OCI-LY3 (cell line): ENCODE measurements at regions not wholly inside any gene's neighbourhood (a gene's known extent, or its start where the extent isn't known, plus 50 kb on each side); places are given as distances from the start of the nearest gene placed in this dataset.
"Not testable (repeated sequence)": the region's sequence is repeated elsewhere in the genome, so short reads cannot be mapped to it uniquely, and the experiment has no call there.

Experiments used
- H2AFZ ChIP-seq: fragments of 200-600, 300-600 bp; shearing (Covaris generic); 2 replicates; pipeline ENCODE4 v1.6.0; 2014; ENCODE audit warnings: antibody characterized with exemption, low read depth, low read length
- H3K27ac ChIP-seq: fragments of 200-600, 300-600 bp; sonication (generic); 2 replicates; pipeline ENCODE4 v1.5.1; 2014; ENCODE audit warnings: mild to moderate bottlenecking, low read length, moderate library complexity, mixed read lengths
- H3K27me3 ChIP-seq: fragments of 200-600, 300-600 bp; sonication (generic); 2 replicates; pipeline ENCODE4 v1.6.1; 2014; ENCODE audit warnings: low read depth, low read length, mixed read lengths
- H3K36me3 ChIP-seq: fragments of 200-600, 300-600 bp; sonication (generic); replicated peaks from 2 replicates; pipeline ENCODE3; 2014; ENCODE audit warnings: low read depth, low read length, mixed read lengths
- H3K4me1 ChIP-seq: fragments of 300-600, 200-600 bp; sonication (generic); 2 replicates; pipeline ENCODE4 v1.6.1; 2014; ENCODE audit warnings: low read length, mixed read lengths
- H3K4me2 ChIP-seq: fragments of 200-600, 300-600 bp; sonication (generic); 2 replicates; pipeline ENCODE4 v1.6.1; 2014; ENCODE audit warnings: low read length, mixed read lengths
- H3K4me3 ChIP-seq: fragments of 300-600, 200-600 bp; sonication (generic); 2 replicates; pipeline ENCODE4 v1.5.1; 2014; ENCODE audit warnings: antibody characterized with exemption, mild to moderate bottlenecking, low read length, moderate library complexity
- H3K79me2 ChIP-seq: fragments of 300-600, 200-600 bp; shearing (Covaris generic); 2 replicates; pipeline ENCODE4 v1.6.1; 2014; ENCODE audit warnings: mild to moderate bottlenecking, low read length, mixed read lengths
- H3K9ac ChIP-seq: fragments of 300-600, 200-600 bp; shearing (Covaris generic); 2 replicates; pipeline ENCODE4 v1.6.0; 2014; ENCODE audit warnings: mild to moderate bottlenecking, low read length, moderate library complexity
- H3K9me3 ChIP-seq: fragments of 200-600, 300-600 bp; shearing (Covaris generic); 2 replicates; pipeline ENCODE4 v1.6.1; 2014; ENCODE audit warnings: low read length, mixed read lengths; ENCODE audit not compliant: insufficient read depth
- H4K20me1 ChIP-seq: fragments of 200-600, 300-600 bp; sonication (generic); 2 replicates; pipeline ENCODE4 v1.6.1; 2016; ENCODE audit warnings: low read length, mixed read lengths; ENCODE audit not compliant: insufficient read depth
- CTCF ChIP-seq: fragments of 200-600, 300-600 bp; sonication (generic); IDR thresholded peaks from 2 replicates; pipeline ENCODE4 v1.5.1; 2014; ENCODE audit warnings: antibody characterized with exemption, low read length, low read depth

GRCh38 chr2:87499860-87500259 lies 248.0 kb upstream of the PLGLB2 start:
- not testable (repeated sequence) for H3K9me3 ChIP-seq, H3K27me3 ChIP-seq, H4K20me1 ChIP-seq, H3K36me3 ChIP-seq, H2AFZ ChIP-seq
- Histone ChIP-seq H3K4me3 (peak overlapping the region; percentile 32; the same call in 1 of the 2 replicates), H3K4me2 (peak overlapping the region; percentile 57), H3K27ac (peak overlapping the region; percentile 72), H3K4me1 (peaks cover 32% of the 10 kb centered on the region), H3K79me2 (peaks cover 21% of the 10 kb centered on the region), H3K9ac (peak overlapping the region; percentile 59; the same call in 1 of the 2 replicates)

DNA sequence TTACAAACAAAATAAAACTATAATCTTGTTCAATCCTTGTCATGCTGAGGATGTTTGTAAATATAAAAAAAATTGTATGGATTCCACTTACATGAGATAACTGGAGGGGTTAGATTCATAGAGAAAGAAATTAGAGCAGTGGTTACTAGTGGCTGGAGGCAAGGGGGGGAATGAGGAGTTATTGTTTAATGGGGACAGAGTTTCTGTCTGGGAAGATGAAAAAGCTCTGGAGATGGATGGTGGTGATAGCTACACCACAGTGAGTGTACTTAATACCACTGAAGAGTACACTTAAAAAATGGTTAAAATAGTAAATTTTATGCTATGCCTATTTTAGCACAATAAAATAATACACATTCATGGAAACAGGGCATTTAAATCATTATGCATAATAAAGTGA lies 247.5 kb upstream of the PLGLB2 start:
- Histone ChIP-seq H3K27ac (peak overlapping the region; percentile 72), H3K9ac (peak overlapping the region; percentile 59; the same call in 1 of the 2 replicates), H3K79me2 (peaks cover 17% of the 10 kb centered on the region), H3K4me1 (peaks cover 33% of the 10 kb centered on the region), H3K4me2 (peak overlapping the region; percentile 57), H3K4me3 (peak overlapping the region; percentile 32; the same call in 1 of the 2 replicates)
- not testable (repeated sequence) for H3K27me3 ChIP-seq, H3K9me3 ChIP-seq, H2AFZ ChIP-seq, H3K36me3 ChIP-seq, H4K20me1 ChIP-seq

DNA sequence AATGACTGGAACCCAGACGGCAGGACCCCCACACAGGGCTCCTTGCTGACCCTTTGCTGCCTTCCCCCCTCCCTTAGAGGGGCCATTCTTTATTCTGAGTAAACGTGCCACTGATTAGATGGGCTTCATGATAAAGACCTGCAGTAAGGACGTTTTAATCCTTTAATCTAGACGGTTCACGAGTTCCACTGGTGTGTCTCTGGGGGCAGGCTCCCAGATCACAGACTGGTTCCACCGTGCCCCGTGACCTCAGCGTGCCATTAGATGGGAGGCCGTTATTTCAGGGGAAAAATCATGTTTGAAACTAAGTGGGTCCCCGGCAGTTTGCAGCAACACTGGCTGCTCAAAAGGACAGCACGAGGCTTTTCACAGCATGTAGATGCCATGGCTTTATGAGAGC lies 246.9 kb upstream of the PLGLB2 start:
- not testable (repeated sequence) for H3K9me3 ChIP-seq, H3K27me3 ChIP-seq, H4K20me1 ChIP-seq, H3K36me3 ChIP-seq, H2AFZ ChIP-seq
- H3K4me1 ChIP-seq: peaks cover 35% of the 10 kb centered on the region
- H3K4me3 ChIP-seq: peak overlapping the region; percentile 26; the same call in 1 of the 2 replicates
- H3K4me2 ChIP-seq: peak overlapping the region; percentile 57
- H3K27ac ChIP-seq: peak overlapping the region; percentile 72
- peaks cover 17% of the 10 kb centered on the region for H3K79me2 ChIP-seq
- peak overlapping the region; percentile 59; the same call in 1 of the 2 replicates for H3K9ac ChIP-seq

DNA sequence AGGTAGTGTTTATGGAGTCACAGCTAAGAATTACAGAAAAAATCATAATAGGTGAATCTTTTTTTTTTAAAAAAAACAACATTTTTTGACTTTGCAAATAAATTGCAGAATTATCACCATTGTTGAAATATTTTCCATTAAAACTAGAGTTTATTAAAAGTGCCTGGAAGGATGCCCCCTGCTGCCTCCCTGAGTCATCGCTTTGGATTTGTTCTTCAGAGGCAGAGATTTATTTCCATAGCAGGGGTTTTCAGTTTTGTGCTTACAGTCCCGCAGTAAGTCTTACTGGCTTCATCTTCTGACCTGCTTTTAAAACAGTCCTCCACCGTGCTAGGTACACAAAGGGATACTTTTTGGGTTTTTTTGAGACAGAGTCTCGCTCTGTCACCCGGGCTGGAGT lies 244.9 kb upstream of the PLGLB2 start:
- H2AFZ ChIP-seq, H3K4me2 ChIP-seq, H4K20me1 ChIP-seq, H3K36me3 ChIP-seq, H3K9me3 ChIP-seq, H3K9ac ChIP-seq, H3K27me3 ChIP-seq, H3K4me3 ChIP-seq: not testable (repeated sequence)
- Histone ChIP-seq H3K79me2 (peaks cover 17% of the 10 kb centered on the region), H3K27ac (peak overlapping the region; percentile 23; the same call in 1 of the 2 replicates), H3K4me1 (peaks cover 30% of the 10 kb centered on the region)
- TF ChIP-seq CTCF: peak; percentile 22; the same call in 1 of the 2 replicates

DNA sequence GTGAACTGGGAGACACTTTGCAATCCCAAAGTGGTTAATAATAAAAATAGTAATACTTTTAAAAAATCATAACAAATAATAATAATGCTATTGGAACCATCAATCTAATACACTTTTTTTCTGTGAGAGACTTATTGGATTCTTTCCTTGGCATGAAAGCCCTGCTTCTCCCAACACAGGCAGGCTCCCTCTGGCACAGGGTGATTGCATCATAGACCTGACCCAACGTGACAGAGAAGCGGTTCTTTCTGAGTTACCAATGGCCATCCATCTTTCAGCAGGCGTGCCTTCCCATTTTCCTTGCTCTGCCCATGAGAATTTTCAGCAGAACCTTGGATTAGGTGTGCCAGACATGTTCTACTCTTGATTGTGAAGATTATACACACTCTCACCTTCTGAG lies 242.6 kb upstream of the PLGLB2 start:
- H3K79me2 ChIP-seq: peaks cover 17% of the 10 kb centered on the region
- H4K20me1 ChIP-seq, H2AFZ ChIP-seq, H3K36me3 ChIP-seq, H3K9ac ChIP-seq, H3K4me2 ChIP-seq, H3K4me3 ChIP-seq, H3K9me3 ChIP-seq, H3K27me3 ChIP-seq: not testable (repeated sequence)
- peaks cover 39% of the 10 kb centered on the region for H3K4me1 ChIP-seq
- peak overlapping the region; percentile 35; the same call in 1 of the 2 replicates for H3K27ac ChIP-seq

DNA sequence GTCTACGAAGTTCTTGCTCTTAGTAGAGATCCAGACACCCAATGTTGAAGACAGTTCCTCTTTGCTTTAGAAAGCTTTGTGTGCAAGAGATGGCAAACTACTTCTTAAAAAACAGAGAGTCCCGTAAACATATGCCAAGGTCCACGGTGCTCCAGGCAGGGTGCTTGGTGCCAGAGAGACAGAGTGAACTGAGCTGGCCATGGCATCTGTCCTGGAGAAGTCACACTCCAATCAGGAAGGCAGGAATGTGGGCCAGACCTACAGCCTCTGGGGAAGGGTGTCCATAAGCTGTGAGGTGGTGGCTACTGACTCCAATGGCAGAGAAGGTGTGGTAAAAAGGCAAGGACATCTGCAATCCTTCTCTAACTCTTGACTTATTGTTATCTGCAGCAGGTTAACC lies 242.0 kb upstream of the PLGLB2 start:
- not testable (repeated sequence) for H4K20me1 ChIP-seq, H3K27me3 ChIP-seq, H2AFZ ChIP-seq, H3K4me2 ChIP-seq, H3K4me3 ChIP-seq, H3K36me3 ChIP-seq, H3K9me3 ChIP-seq
- Histone ChIP-seq H3K79me2 (peaks cover 14% of the 10 kb centered on the region), H3K4me1 (peaks cover 36% of the 10 kb centered on the region), H3K27ac (peak overlapping the region; percentile 39; the same call in 1 of the 2 replicates), H3K9ac (peak overlapping the region; percentile 24; the same call in 1 of the 2 replicates)

- H3K27me3 ChIP-seq, H4K20me1 ChIP-seq, H3K4me3 ChIP-seq, H3K9me3 ChIP-seq, H2AFZ ChIP-seq, H3K79me2 ChIP-seq, H3K36me3 ChIP-seq: not testable (repeated sequence)
- H3K9ac ChIP-seq: peak overlapping the region; percentile 59; the same call in 1 of the 2 replicates
- peak overlapping the region; percentile 80 for H3K27ac ChIP-seq
- H3K4me1 ChIP-seq: peaks cover 31% of the 10 kb centered on the region
- peak overlapping the region; percentile 44; the same call in 1 of the 2 replicates for H3K4me2 ChIP-seq
Observed at GRCh38 chr2:87507378-87508348, 240.2 kb upstream of the PLGLB2 start.

GRCh38 chr2:87511195-87511778 lies 236.6 kb upstream of the PLGLB2 start:
- Histone ChIP-seq H3K4me1 (peaks cover 32% of the 10 kb centered on the region), H3K4me2 (peak overlapping the region; percentile 24; the same call in 1 of the 2 replicates), H3K79me2 (peaks cover 13% of the 10 kb centered on the region), H3K27ac (peak overlapping the region; percentile 84; the same call in 1 of the 2 replicates)
- not testable (repeated sequence) for H3K9me3 ChIP-seq, H3K36me3 ChIP-seq, H4K20me1 ChIP-seq, H3K27me3 ChIP-seq, H3K9ac ChIP-seq, H3K4me3 ChIP-seq, H2AFZ ChIP-seq
